SK-N-MC (cell line): ENCODE measurements at regions not wholly inside any gene's neighbourhood (a gene's known extent, or its start where the extent isn't known, plus 50 kb on each side); places are given as distances from the start of the nearest gene placed in this dataset.

Experiments
- EZH2 ChIP-seq: fragments of 200-600 bp; sonication (generic); IDR thresholded peaks from one replicate; pipeline ENCODE4 v1.6.1; 2017; ENCODE audit warnings: antibody characterized with exemption
- FOXP2 ChIP-seq: optimal IDR thresholded peaks from 2 replicates; pipeline ENCODE3; 2011; ENCODE audit warnings: mild to moderate bottlenecking, moderate library complexity; ENCODE audit not compliant: insufficient read depth; ENCODE audit errors: extremely low read length, control extremely low read depth

GRCh38 chr15:95394186-95395067, 936.1 kb upstream of the NR2F2 start:
- TF ChIP-seq EZH2 (no peak), FOXP2 (no peak)
